Esophagus muscularis mucosa (tissue), 4 donors: ENCODE measurements at regions not wholly inside any gene's neighbourhood (a gene's known extent, or its start where the extent isn't known, plus 50 kb on each side); places are given as distances from the start of the nearest gene placed in this dataset.

Experiments
- DNase-seq: peaks from one replicate; pipeline ENCODE4 v3.0.0-alpha.2; 2017; ENCODE audit errors: extremely low spot score
- H3K27ac ChIP-seq, 4 donors: fragments of 200-600 bp; sonication (generic); replicated peaks in 1 of 4; 1 replicate in 3 of 4; 2 replicates in 1 of 4; pipeline ENCODE4 v1.5.1; 2016 to 2019; ENCODE audit warnings: mild to moderate bottlenecking in 1 of 4
- H3K27me3 ChIP-seq, 4 donors: fragments of 200-600 bp; sonication (generic); one replicate each; pipeline versions ENCODE4 v1.5.1 to v1.6.0; 2016 to 2019
- H3K36me3 ChIP-seq, 4 donors: fragments of 200-600 bp; sonication (generic); one replicate each; pipeline ENCODE4 v1.5.1; 2016 to 2019
- H3K4me1 ChIP-seq, 4 donors: fragments of 200-600 bp; sonication (generic); one replicate each; pipeline ENCODE4 v1.5.1; 2016 to 2019
- H3K4me3 ChIP-seq, 4 donors: fragments of 200-600 bp; sonication (generic); 1 replicate in 2 of 4; 2 replicates in 2 of 4; pipeline ENCODE4 v1.5.1; 2016 to 2019; ENCODE audit warnings: mild to moderate bottlenecking in 4 of 4, moderate library complexity in 1 of 4
- H3K9me3 ChIP-seq, 4 donors: fragments of 200-600 bp; sonication (generic); 1 replicate in 3 of 4; 2 replicates in 1 of 4; pipeline ENCODE4 v1.5.1; 2016 to 2019
- CTCF ChIP-seq, 3 experiments: fragments of 200-600 bp in 2 of 3; fragments of 450-650 bp in 1 of 3; sonication (generic) in 2 of 3; IDR thresholded peaks; one replicate each; pipeline ENCODE4 v1.5.1; 2017 to 2019; ENCODE audit warnings: antibody characterized with exemption in 3 of 3, mild to moderate bottlenecking in 2 of 3, moderate library complexity in 1 of 3
- EP300 ChIP-seq: sonication (generic); formaldehyde crosslinking; IDR thresholded peaks from one replicate; pipeline ENCODE4 v1.6.1; 2017; ENCODE audit warnings: antibody characterized with exemption
- POLR2A ChIP-seq: fragments of 450-650 bp; IDR thresholded peaks from one replicate; pipeline ENCODE4 v1.6.1; 2017; ENCODE audit warnings: antibody characterized with exemption, moderate library complexity, mild to moderate bottlenecking, low read depth
- POLR2AphosphoS5 ChIP-seq, 2 donors: sonication (generic); formaldehyde crosslinking; IDR thresholded peaks; one replicate each; pipeline ENCODE4 v1.6.1; 2017; ENCODE audit warnings: antibody characterized with exemption in 2 of 2
- WGBS: methylation state at CpG from one replicate; pipeline ENCODE4 v1.1.5; 2018; 5-methylcytosine and 5-hydroxymethylcytosine counted together
- intact Hi-C: fragments of 100-400 bp; cut with DNase I; formaldehyde crosslinking; loops from one replicate; pipeline ENCODE4 v1.15.1; 2023

GRCh38 chr12:88428350-88428749 lies 151.9 kb downstream of the KITLG start:
- no peaks in the 10 kb centered on the region for H3K27me3 ChIP-seq
- TF ChIP-seq CTCF (IDR thresholded peaks at IDR 0.05) (no peak), POLR2AphosphoS5 (IDR thresholded peaks at IDR 0.05) (no peak), EP300 (no peak), POLR2A (no peak)
- H3K36me3 ChIP-seq = no peaks in the 10 kb centered on the region
- DNase-seq = no peak
- no peak overlapping the region for H3K27ac ChIP-seq
- intact Hi-C loops = no loop called here
- H3K9me3 ChIP-seq = no peaks in the 10 kb centered on the region
- peaks cover 4 to 21% (median 21%) of the 10 kb centered on the region in 4 donors for H3K4me1 ChIP-seq
- no peak overlapping the region for H3K4me3 ChIP-seq
- WGBS = 100% methylated on average over 1 of the region's 1 CpG

GRCh38 chr12:88431246-88431645 lies 149.0 kb downstream of the KITLG start:
- intact Hi-C loops = no loop called here
- Histone ChIP-seq H3K36me3 (no peaks in the 10 kb centered on the region), H3K27me3 (no peaks in the 10 kb centered on the region), H3K27ac (peak overlapping the region in 1 of 4 donors; percentile 43), H3K9me3 (no peaks in the 10 kb centered on the region), H3K4me1 (peaks cover 6 to 39% (median 34%) of the 10 kb centered on the region in 4 donors), H3K4me3 (no peak overlapping the region)
- WGBS = 100% methylated on average over 4 of the region's 4 CpGs
- DNase-seq = no peak
- TF ChIP-seq EP300 (no peak), CTCF (IDR thresholded peaks at IDR 0.05) (no peak), POLR2A (no peak), POLR2AphosphoS5 (IDR thresholded peaks at IDR 0.05) (no peak)

GRCh38 chr12:88432531-88433490 lies 147.5 kb downstream of the KITLG start:
- H3K9me3 ChIP-seq = no peaks in the 10 kb centered on the region
- 63% methylated on average over 9 of the region's 9 CpGs for WGBS
- no peak for TF ChIP-seq POLR2AphosphoS5 (IDR thresholded peaks at IDR 0.05)
- no peak for TF ChIP-seq EP300
- TF ChIP-seq CTCF (IDR thresholded peaks at IDR 0.05) = no peak
- DNase-seq = no peak
- H3K27ac ChIP-seq = peak overlapping the region; percentile 2 to 43 (median 24)
- no peak overlapping the region for H3K4me3 ChIP-seq
- no peaks in the 10 kb centered on the region for H3K27me3 ChIP-seq
- intact Hi-C loops = no loop called here
- H3K4me1 ChIP-seq = peaks cover 6 to 40% (median 35%) of the 10 kb centered on the region in 4 donors
- no peaks in the 10 kb centered on the region for H3K36me3 ChIP-seq

- WGBS = 69% methylated on average over 8 of the region's 8 CpGs
- no peaks in the 10 kb centered on the region for H3K36me3 ChIP-seq
- intact Hi-C loops = no loop called here
- H3K27ac ChIP-seq = peak overlapping the region in 3 of 4 donors; percentile 10 to 21 (median 20)
- no peaks in the 10 kb centered on the region for H3K27me3 ChIP-seq
- H3K4me1 ChIP-seq = peaks cover 6 to 40% (median 35%) of the 10 kb centered on the region in 4 donors
- H3K4me3 ChIP-seq = no peak overlapping the region
- no peak for DNase-seq
- TF ChIP-seq POLR2AphosphoS5 (IDR thresholded peaks at IDR 0.05) (no peak), EP300 (no peak), POLR2A (no peak), CTCF (IDR thresholded peaks at IDR 0.05) (no peak)
- H3K9me3 ChIP-seq = peaks cover 0 to 4% (median 0%) of the 10 kb centered on the region in 4 donors
These were observed 146.1 kb downstream of the KITLG start for GRCh38 chr12:88433997-88434703.
